T-helper 1 cell (primary cell): ENCODE measurements at regions not wholly inside any gene's neighbourhood (a gene's known extent, or its start where the extent isn't known, plus 50 kb on each side); places are given as distances from the start of the nearest gene placed in this dataset.
"Not testable (repeated sequence)": the region's sequence is repeated elsewhere in the genome, so short reads cannot be mapped to it uniquely, and the experiment has no call there.

Experiments used
- DNase-seq, 5 donors: peaks; one replicate each; pipeline ENCODE4 v3.0.0-alpha.2; 2012 to 2020

GRCh38 chr7:85292908-85293576, 106.2 kb upstream of the SEMA3D start:
- no peak for DNase-seq

- no peak for DNase-seq
Measured at GRCh38 chr7:85290269-85290668, 103.4 kb upstream of the SEMA3D start.

GRCh38 chr7:85289279-85289678, 102.4 kb upstream of the SEMA3D start:
- no peak for DNase-seq

- no peak for DNase-seq
Measured at GRCh38 chr7:85287106-85287825, 100.4 kb upstream of the SEMA3D start.

GRCh38 chr7:85286446-85286845, 99.6 kb upstream of the SEMA3D start:
- no peak for DNase-seq

GRCh38 chr7:85285527-85285926, 98.7 kb upstream of the SEMA3D start:
- DNase-seq: no peak

- no peak for DNase-seq
Measured at GRCh38 chr7:85275204-85275603, 88.3 kb upstream of the SEMA3D start.

GRCh38 chr7:85274454-85274853, 87.6 kb upstream of the SEMA3D start:
- DNase-seq: no peak

- no peak for DNase-seq
Measured at GRCh38 chr7:85262891-85263290, 76.0 kb upstream of the SEMA3D start.

GRCh38 chr7:85261336-85261735, 74.5 kb upstream of the SEMA3D start:
- no peak for DNase-seq

- not testable (repeated sequence) for DNase-seq
Measured at GRCh38 chr7:85249787-85250186, 62.9 kb upstream of the SEMA3D start.

- no peak for DNase-seq
Measured at GRCh38 chr7:85239109-85239508, 52.3 kb upstream of the SEMA3D start.

GRCh38 chr7:85237721-85238120, 50.9 kb upstream of the SEMA3D start:
- DNase-seq: no peak
